ENCODE measurements at regions not wholly inside any gene's neighbourhood (a gene's known extent, or its start where the extent isn't known, plus 50 kb on each side); places are given as distances from the start of the nearest gene placed in this dataset.
"Not testable (repeated sequence)": the region's sequence is repeated elsewhere in the genome, so short reads cannot be mapped to it uniquely, and the experiment has no call there.

- TF ChIP-seq POLR2A (IDR thresholded peaks at IDR 0.05) (no peak), CTCF (IDR thresholded peaks at IDR 0.05) (no peak), EP300 (IDR thresholded peaks at IDR 0.05) (no peak)
- no peak for DNase-seq (ENCODE audit: low spot score in 2 of 2)
- Histone ChIP-seq H3K4me3 (no peak overlapping the region), H3K4me1 (no peaks in the 10 kb centered on the region), H3K27ac (no peak overlapping the region), H3K27me3 (no peaks in the 10 kb centered on the region), H3K36me3 (no peaks in the 10 kb centered on the region), H3K9me3 (no peaks in the 10 kb centered on the region)
- 94 to 96% methylated on average over 86 to 92 of the region's 94 CpGs for WGBS, 2 donors
Observed at GRCh38 chr13:18235756-18236527, 945.7 kb downstream of the TUBA3C start.

- no peaks in the 10 kb centered on the region for H3K36me3 ChIP-seq
- H3K4me3 ChIP-seq: no peak overlapping the region
- 97 to 98% methylated on average over 47 of the region's 47 CpGs for WGBS, 2 donors
- no peaks in the 10 kb centered on the region for H3K4me1 ChIP-seq
- DNase-seq (ENCODE audit: low spot score in 2 of 2): no peak
- H3K27me3 ChIP-seq: no peaks in the 10 kb centered on the region
- H3K9me3 ChIP-seq: no peaks in the 10 kb centered on the region
- no peak overlapping the region for H3K27ac ChIP-seq
- no peak for TF ChIP-seq CTCF (IDR thresholded peaks at IDR 0.05)
- TF ChIP-seq EP300 (IDR thresholded peaks at IDR 0.05): no peak
- no peak for TF ChIP-seq POLR2A (IDR thresholded peaks at IDR 0.05)
Observed at GRCh38 chr13:18235172-18235571, 946.5 kb downstream of the TUBA3C start.

- not testable (repeated sequence) for H3K9me3 ChIP-seq; H3K27me3 ChIP-seq; H3K4me3 ChIP-seq; DNase-seq (ENCODE audit: low spot score in 2 of 2); H3K27ac ChIP-seq; H3K36me3 ChIP-seq; H3K4me1 ChIP-seq
- WGBS, 2 donors: 93 to 96% methylated on average over 49 to 56 of the region's 56 CpGs
Observed at GRCh38 chr13:18234451-18234850, 947.2 kb downstream of the TUBA3C start.

- Histone ChIP-seq H3K36me3 (no peaks in the 10 kb centered on the region), H3K4me3 (no peak overlapping the region), H3K27ac (no peak overlapping the region), H3K27me3 (no peaks in the 10 kb centered on the region), H3K9me3 (no peaks in the 10 kb centered on the region), H3K4me1 (no peaks in the 10 kb centered on the region)
- TF ChIP-seq CTCF (IDR thresholded peaks at IDR 0.05): no peak
- TF ChIP-seq EP300 (IDR thresholded peaks at IDR 0.05): no peak
- no peak for TF ChIP-seq POLR2A (IDR thresholded peaks at IDR 0.05)
- DNase-seq (ENCODE audit: low spot score in 2 of 2): no peak
- 95 to 96% methylated on average over 59 to 71 of the region's 71 CpGs for WGBS, 2 donors
Observed at GRCh38 chr13:18233783-18234299, 947.8 kb downstream of the TUBA3C start.

GRCh38 chr13:18232994-18233782, 948.4 kb downstream of the TUBA3C start:
- DNase-seq (ENCODE audit: low spot score in 2 of 2): no peak
- Histone ChIP-seq H3K4me3 (no peak overlapping the region), H3K36me3 (no peaks in the 10 kb centered on the region), H3K27ac (no peak overlapping the region), H3K4me1 (no peaks in the 10 kb centered on the region), H3K9me3 (no peaks in the 10 kb centered on the region), H3K27me3 (no peaks in the 10 kb centered on the region)
- TF ChIP-seq EP300 (IDR thresholded peaks at IDR 0.05): no peak
- TF ChIP-seq CTCF (IDR thresholded peaks at IDR 0.05): no peak
- no peak for TF ChIP-seq POLR2A (IDR thresholded peaks at IDR 0.05)
- 93 to 95% methylated on average over 94 to 95 of the region's 95 CpGs for WGBS, 2 donors
